HG02938 (cell line): ENCODE measurements at regions not wholly inside any gene's neighbourhood (a gene's known extent, or its start where the extent isn't known, plus 50 kb on each side); places are given as distances from the start of the nearest gene placed in this dataset.
"Not testable (repeated sequence)": the region's sequence is repeated elsewhere in the genome, so short reads cannot be mapped to it uniquely, and the experiment has no call there.

Experiments used
- ATAC-seq: cut with Tn5 transposase; IDR thresholded peaks from one replicate; pipeline ENCODE4 v1.9.1; 2021; ENCODE audit warnings: mild to moderate bottlenecking, moderate library complexity; ENCODE audit not compliant: unreplicated experiment

DNA sequence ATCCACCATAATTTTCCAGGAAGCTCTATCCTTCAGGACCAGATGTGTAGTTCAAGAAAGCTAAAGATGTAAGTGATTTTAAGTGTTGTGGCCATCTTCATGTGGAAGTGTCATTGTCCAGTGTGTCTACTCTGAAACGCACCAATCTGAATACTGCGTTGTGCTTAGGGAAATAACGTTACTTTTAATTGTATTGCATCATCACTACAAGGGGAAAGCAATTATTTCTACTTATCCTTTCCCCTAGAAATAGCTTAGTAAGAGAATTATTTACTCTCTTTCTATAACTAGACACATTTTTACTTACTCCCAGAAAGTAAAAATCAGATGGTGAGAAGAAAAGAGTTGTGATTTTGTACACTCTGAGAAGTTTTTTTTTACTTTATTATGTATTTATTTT, 102.4 kb upstream of the DLGAP1 start:
- no peak for ATAC-seq

DNA sequence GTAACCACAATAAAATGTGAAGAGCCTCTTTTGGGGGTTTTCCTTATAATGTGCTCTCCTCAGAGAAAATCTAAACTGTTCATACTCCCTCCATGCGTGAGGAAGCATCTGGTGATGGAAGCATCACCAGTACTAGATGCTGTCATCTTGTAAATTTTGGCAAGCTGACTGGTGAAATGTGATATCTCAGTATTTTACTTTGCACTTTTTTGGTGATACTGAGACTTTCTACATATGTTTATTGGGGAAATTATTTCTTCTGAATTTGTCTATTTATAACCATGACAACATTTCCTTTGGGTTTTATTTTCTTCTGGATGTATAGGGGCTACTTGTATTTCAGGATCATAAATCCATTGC, 95.9 kb upstream of the DLGAP1 start:
- no peak for ATAC-seq

DNA sequence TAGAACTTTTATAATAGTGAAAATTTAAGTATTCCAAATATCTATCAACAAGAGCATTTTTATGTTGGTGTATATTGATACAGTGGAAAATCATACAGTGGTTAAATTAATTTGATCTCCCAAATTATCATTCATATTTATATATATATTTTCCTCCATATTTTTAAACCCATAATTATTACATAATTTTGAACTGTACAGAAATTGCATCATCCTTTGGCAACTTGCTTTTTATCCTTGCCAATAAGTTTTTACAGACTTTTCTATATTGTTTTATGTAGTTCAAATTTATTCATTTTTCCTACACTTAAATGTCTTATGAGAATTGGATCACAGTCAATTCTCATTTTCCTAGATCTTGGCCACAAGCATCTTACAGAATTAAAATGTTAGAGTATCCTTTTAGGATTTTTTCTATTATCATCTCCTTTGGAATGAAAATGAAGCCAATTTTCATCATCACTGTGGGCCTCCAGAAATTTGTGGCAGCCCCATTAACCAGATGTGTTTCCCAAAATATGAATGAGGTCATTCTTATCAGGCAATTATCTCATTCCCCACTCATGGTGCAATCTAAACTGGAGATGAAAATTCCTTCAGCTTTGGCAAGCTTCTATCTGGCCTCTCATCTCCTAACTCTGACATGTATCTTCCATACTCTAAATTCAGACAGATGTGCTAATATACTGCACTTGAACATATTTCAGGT, 94.2 kb upstream of the DLGAP1 start:
- no peak for ATAC-seq

DNA sequence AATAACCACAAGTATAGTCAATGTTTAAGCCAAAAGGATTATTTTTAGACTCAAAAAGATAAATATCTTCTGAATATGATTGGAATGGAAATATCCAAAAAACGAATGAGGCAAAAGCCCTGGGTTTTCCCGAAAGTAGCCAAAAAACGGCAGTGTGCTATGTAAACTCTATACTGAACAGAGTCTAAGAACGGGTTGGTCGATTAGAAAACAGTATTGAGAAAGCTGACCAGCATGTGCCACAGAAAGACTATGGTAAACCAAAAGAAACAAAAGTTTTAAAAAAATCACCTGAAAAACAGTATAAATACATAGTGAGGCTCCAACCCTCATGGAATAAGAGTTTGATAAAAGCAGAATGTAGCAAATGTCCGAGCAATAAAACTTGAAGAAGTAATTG, 92.0 kb upstream of the DLGAP1 start:
- ATAC-seq, result no peak

DNA sequence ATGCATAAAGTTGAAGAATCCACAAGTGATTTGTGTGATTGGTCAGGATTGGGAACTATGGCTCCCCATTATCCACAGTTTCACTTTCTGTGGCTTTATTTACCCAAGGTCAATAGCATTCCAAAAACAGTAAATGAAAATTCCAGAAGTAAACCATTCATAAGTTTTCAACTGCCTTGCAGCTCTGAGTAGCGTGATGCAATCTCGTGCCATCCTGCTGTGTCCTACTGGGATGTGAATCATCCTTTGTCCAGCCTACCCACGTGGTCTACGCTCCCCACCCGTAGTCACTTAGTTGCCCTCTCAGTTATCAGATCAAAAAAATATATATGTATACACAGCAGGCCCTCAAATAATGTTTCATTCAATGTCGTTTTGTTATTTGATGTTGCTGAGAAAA, 89.0 kb upstream of the DLGAP1 start:
- no peak for ATAC-seq

DNA sequence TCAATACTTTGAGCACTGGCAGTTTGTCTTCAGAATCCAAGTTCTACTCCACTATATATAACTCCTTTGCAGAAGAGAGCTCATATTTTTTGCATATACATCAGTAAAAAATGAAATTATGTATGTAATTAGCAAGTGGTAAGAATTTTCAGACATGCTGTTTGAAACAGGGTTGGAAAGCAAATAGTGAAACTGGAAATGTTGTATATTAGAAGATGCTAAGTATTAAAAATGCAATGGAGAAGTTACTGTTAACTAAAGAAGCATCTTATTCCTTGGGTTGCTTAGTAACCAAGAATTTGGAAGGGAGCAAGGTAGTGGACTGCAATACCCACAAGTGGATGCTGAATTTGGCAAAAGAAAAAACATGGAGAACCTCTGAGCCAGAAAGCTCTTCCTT, 88.6 kb upstream of the DLGAP1 start:
- ATAC-seq, result no peak

DNA sequence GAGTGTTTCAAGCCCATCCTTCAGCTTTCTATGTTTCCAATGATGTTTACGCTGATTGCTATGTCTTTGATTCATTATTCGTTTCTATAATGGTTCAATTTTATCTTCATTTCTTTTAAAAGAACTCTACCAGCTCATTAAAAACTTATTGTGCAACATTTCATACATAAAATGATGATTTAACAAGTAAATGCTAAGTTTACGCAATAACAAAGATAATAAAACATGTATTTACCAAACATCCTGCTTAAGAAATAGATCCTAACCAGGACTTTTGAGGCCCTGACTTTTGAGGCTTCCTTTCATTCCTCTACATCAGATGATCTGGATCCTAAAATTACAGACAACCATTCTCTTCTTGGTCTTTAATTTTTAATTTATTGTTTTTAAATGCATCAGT, 86.5 kb upstream of the DLGAP1 start:
- ATAC-seq, result no peak

DNA sequence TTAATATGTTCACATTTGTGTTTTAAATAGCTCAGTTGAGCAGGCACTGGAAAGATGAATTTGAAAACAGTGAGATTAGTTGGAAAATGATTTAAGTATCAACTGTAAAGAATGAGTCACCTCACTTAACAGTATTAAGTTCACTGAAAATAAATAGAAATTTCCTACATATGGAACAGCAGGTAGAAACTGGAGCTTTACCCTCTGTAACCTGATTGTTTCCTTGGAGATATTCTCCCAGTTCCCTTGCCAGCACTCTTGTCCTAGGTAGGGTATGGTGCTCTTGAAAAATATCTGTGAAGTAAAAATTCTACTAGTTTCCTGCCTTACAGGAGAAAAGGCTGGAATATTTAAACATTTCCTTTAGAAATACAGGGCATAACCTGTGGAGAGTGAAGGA, 81.3 kb upstream of the DLGAP1 start:
- no peak for ATAC-seq

DNA sequence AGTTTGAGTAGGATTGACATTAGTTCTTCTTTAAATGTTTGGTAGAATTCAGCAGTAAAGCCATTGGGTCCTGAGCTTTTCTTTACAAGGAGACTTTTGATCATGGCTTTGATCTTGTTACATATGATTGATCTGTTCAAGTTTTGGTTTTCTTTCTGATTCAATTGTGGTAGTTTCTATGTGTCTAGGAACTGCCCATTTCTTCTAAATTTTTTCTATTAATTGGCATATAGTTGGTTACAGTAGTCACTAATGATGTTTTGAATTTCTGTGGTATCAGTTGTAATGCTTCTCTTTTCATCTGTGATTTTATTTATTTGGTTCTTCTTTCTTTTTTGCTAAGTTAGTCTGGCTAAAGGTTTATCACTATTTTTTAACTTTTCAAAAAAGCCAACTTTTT, 73.3 kb upstream of the DLGAP1 start:
- ATAC-seq, result no peak

DNA sequence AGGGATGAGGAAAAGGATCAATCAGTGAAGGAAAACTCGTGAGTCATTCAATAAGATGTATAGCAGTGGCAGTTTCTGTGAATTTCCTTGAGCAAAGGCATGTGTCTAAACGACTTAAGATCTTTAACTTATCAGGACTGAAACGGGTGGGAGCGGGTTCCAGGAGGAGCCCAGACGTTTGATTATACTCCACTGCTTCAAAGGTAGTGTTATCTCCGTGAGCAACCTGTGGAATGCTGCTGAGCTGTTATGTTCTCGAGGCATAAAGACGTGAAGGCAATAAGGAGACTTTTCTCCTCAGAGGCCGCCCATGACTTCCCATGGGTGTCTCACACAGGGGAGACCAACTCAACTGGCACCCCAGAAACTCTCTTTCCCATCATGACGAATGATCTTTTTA, 72.7 kb upstream of the DLGAP1 start:
- ATAC-seq, result not testable (repeated sequence)

DNA sequence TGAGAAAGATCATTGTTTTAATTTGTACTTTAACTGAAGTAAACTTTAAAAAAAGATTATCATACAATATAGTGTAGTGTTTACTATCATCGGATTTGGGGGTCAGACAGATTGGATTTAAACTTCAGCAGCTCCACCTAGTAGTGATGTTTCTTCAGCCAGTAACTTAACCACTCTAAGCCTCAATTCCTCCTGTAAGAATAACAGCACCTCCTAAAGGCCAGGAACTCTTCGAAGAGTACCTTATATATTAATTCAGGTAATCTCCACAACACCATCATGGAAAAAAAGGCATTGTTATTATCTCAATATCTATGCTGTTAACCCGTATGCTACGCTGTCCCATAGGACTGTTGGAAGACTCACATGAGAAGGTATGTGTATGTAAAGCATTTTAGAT, 69.0 kb upstream of the DLGAP1 start:
- ATAC-seq, result no peak

DNA sequence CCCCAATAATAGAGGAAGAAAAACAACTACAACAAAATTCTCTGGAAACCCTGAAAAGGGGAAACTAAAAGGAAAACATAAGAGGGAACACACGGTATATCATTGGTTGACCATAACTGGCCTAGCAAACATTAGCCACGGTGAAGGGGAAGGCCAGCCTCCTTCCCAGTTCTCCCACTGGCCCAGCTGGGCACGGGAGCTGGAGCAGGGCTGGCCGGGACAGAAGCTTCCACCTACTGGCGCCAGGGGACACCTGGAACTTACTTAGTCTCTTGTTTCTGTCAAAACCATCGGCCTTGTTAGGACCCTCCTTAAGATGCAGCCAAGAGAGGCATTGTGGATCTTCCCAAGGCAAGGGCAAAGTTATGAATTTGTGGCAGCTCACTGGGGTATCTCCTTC, 56.1 kb upstream of the DLGAP1 start:
- ATAC-seq, result no peak

DNA sequence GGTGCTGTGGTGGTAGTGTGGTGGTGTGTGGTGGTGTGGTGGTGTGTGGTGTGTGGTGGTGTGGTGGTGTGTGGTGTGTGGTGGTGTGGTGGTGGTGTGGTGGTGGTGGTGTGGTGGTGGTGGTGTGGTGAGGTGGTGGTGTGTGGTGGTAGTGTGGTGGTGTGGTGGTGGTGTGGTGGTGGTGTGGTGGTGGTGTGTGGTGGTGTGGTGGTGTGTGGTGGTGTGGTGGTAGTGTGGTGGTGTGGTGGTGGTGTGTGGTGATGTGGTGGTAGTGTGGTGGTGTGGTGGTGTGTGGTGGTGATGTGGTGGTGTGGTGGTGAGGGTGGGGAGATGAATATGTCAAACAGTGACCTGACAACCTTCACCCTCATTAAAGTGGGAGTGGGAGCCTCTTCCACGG, 55.6 kb upstream of the DLGAP1 start:
- no peak for ATAC-seq

DNA sequence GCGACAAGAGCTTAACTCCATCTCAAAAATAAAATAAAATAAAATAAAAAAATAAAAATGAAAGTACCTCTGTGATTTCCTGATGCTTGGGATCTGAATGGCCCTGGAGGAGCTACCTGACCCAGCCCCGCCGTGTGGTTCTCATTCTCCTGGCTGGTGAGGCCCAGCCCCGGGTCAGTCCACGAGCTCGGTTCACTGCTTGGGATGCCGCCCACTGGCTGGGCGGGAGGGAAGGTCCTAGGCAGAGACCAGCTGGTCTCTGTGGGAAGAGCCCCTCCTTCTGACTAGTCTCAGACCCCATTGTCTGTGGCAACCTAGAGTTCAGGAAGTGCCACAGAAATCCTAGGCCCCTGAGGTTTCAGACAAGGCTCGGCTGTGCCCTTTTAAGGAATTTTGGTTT, 55.1 kb upstream of the DLGAP1 start:
- ATAC-seq, result no peak
